ENCODE measurements at regions not wholly inside any gene's neighbourhood (a gene's known extent, or its start where the extent isn't known, plus 50 kb on each side); places are given as distances from the start of the nearest gene placed in this dataset.

- H3T11ph ChIP-seq (ENCODE audit: low read length) = no peak overlapping the region
- no peak overlapping the region for H3K18ac ChIP-seq (ENCODE audit: insufficient read length, low read depth, low read length)
- no peak overlapping the region for H2BK120ac ChIP-seq (ENCODE audit: low read depth, low read length, poor library complexity, severe bottlenecking)
- no peaks in the 10 kb centered on the region for H3K79me2 ChIP-seq (ENCODE audit: insufficient read depth, low read length)
- no peak overlapping the region for H3K14ac ChIP-seq (ENCODE audit: insufficient read depth, low read length)
- H2AFZ ChIP-seq (ENCODE audit: low read length) = no peak overlapping the region
- no peak overlapping the region for H3K23ac ChIP-seq (ENCODE audit: insufficient read length, low read depth, low read length)
- no peak for DNase-seq
- H3K4ac ChIP-seq (ENCODE audit: low read depth, low read length) = no peak overlapping the region
- H2AK5ac ChIP-seq (ENCODE audit: insufficient read length, low read length) = no peak overlapping the region
- H4K20me1 ChIP-seq (ENCODE audit: control insufficient read depth, insufficient read depth, insufficient read length) = no peaks in the 10 kb centered on the region
- peaks cover 0 to 4% of the 10 kb centered on the region in 2 experiments; a peak in 3 of 5 replicates for H3K9me3 Mint-ChIP-seq
- H4K5ac ChIP-seq (ENCODE audit: insufficient read length, low read depth, low read length) = no peak overlapping the region
- WGBS (ENCODE audit: extremely low coverage, insufficient read length, low lambda C conversion rate) = no CpG with 5 or more reads among the region's 11 CpGs
- no peak overlapping the region for H3K9ac ChIP-seq (ENCODE audit: extremely low read depth, insufficient read length, low read length)
- peaks cover 0 to 8% (median 5%) of the 10 kb centered on the region in 3 experiments; a peak in 2 of 7 replicates for H3K36me3 Mint-ChIP-seq (ENCODE audit: insufficient read depth in 1 of 3, low read depth in 3 of 3)
- no peak overlapping the region for H3K27ac ChIP-seq (ENCODE audit: insufficient read length, low read depth, low read length)
- peaks cover 6 to 14% of the 10 kb centered on the region in 2 experiments for H3K4me1 Mint-ChIP-seq
- no peak overlapping the region for H2BK5ac ChIP-seq (ENCODE audit: insufficient read length, low read length)
- no peak overlapping the region for H4K8ac ChIP-seq (replicated peaks; ENCODE audit: insufficient read length, low read depth, low read length)
- no peak overlapping the region for H3K27ac Mint-ChIP-seq
- no peaks in the 10 kb centered on the region; the same call in 1 of the 2 replicates for H3K27me3 Mint-ChIP-seq (ENCODE audit: low read depth)
- TF ChIP-seq CTCF (conservative IDR thresholded peaks at IDR 0.05) = no peak
- no peak overlapping the region for H3K56ac ChIP-seq (ENCODE audit: insufficient read length, low read depth, low read length)
- H2BK12ac ChIP-seq (ENCODE audit: insufficient read length, low read depth, low read length) = no peak overlapping the region
- H2BK15ac ChIP-seq (ENCODE audit: low read depth, low read length) = no peak overlapping the region
- no peaks in the 10 kb centered on the region for H3K27me3 ChIP-seq (ENCODE audit: insufficient read depth, low read length)
- no peak overlapping the region for H3K4me3 Mint-ChIP-seq
- no peaks in the 10 kb centered on the region for H3K4me1 ChIP-seq (ENCODE audit: insufficient read depth, low read length)
- no peaks in the 10 kb centered on the region for H3K79me1 ChIP-seq (ENCODE audit: insufficient read depth, low read depth, low read length, poor library complexity, severe bottlenecking)
- H3K4me2 ChIP-seq (ENCODE audit: insufficient read depth, insufficient read length, low read length) = no peak overlapping the region
- H2BK20ac ChIP-seq (ENCODE audit: low read depth, low read length, poor library complexity, severe bottlenecking) = no peak overlapping the region
- no peak overlapping the region for H4K91ac ChIP-seq (ENCODE audit: insufficient read length, low read depth, low read length)
- H3K9me3 ChIP-seq (ENCODE audit: control insufficient read depth, low read depth, low read length) = no peaks in the 10 kb centered on the region
- no peaks in the 10 kb centered on the region for H3K23me2 ChIP-seq (ENCODE audit: insufficient read length, low read depth, low read length, poor library complexity, severe bottlenecking)
These were observed 324.7 kb downstream of the GJA1 start for GRCh38 chr6:121760191-121760590.

Data from H9 (cell line).